Activated naive CD4-positive, alpha-beta T cell treated with anti-CD3 and anti-CD28 coated beads, Interleukin-2, amount 50 U/mL, for 72 hours (primary cell): ENCODE measurements at regions not wholly inside any gene's neighbourhood (a gene's known extent, or its start where the extent isn't known, plus 50 kb on each side); places are given as distances from the start of the nearest gene placed in this dataset.
"Not testable (repeated sequence)": the region's sequence is repeated elsewhere in the genome, so short reads cannot be mapped to it uniquely, and the experiment has no call there.

Experiments
- ATAC-seq, 2 donors: fragments of 150-1000 bp; cut with Tn5 transposase; 2 replicates each; pipeline ENCODE4 v1.10.0; 2021; ENCODE audit warnings: mild to moderate bottlenecking in 2 of 2, moderate library complexity in 2 of 2
- DNase-seq, 2 donors: peaks; one replicate each; pipeline ENCODE4 v3.0.0; 2021 to 2022; ENCODE audit warnings: low spot score in 2 of 2
- H3K27ac Mint-ChIP-seq, 2 donors: one replicate each; pipeline ENCODE4 v1.8.0; 2022; ENCODE audit warnings: mild to moderate bottlenecking in 2 of 2, mixed read lengths in 2 of 2
- H3K36me3 Mint-ChIP-seq, 2 donors: one replicate each; pipeline ENCODE4 v1.8.0; 2022; ENCODE audit warnings: mixed read lengths in 2 of 2
- H3K9me3 Mint-ChIP-seq, 2 donors: one replicate each; pipeline ENCODE4 v1.8.0; 2022; ENCODE audit warnings: mixed read lengths in 2 of 2

DNA sequence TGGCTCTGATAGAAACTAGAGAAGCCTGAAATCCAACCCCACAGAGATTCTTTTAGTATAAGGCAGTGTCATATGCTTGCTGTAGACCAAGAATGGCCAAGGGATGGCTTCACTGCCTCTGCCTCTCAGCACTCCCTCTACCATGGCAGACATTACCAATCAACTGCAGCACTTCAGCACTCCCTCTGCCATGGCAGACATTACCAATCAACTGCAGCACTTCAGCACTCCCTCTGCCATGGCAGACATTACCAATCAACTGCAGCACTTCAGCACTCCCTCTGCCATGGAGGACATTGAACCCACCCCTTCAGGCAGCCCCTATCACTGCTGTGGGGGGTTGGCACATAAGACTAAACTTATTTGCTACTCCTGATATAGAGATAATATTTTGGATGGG, 287.8 kb downstream of the AACS start:
- not testable (repeated sequence) for ATAC-seq, H3K36me3 Mint-ChIP-seq

DNA sequence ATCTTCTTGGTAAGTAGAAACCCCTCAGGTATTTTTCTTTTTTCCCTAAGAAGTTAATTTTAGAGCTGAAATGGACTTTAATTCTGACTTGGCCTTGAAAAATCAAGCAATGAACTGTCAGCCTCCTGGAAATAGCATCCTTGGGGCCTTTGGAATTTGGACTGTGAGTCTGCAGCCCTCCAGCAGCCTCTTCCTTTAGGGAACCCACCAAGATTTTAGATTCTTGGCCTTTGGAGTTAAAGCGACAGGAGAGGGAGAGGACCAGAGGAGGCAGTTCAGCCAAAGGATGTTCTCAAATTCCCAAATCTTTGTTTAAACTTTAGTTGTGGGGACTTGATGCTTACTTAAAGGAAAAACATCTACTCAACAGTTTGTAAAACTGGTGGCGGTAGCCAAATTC, 288.6 kb downstream of the AACS start:
- no peaks in the 10 kb centered on the region for H3K36me3 Mint-ChIP-seq
- no peak for DNase-seq
- no peak for ATAC-seq
- H3K9me3 Mint-ChIP-seq, result peaks cover 0 to 4% of the 10 kb centered on the region in 2 donors
- no peak overlapping the region for H3K27ac Mint-ChIP-seq

More for the DNA sequence above, 287.8 kb downstream of the AACS start:
- not testable (repeated sequence) for DNase-seq, H3K9me3 Mint-ChIP-seq, H3K27ac Mint-ChIP-seq

DNA sequence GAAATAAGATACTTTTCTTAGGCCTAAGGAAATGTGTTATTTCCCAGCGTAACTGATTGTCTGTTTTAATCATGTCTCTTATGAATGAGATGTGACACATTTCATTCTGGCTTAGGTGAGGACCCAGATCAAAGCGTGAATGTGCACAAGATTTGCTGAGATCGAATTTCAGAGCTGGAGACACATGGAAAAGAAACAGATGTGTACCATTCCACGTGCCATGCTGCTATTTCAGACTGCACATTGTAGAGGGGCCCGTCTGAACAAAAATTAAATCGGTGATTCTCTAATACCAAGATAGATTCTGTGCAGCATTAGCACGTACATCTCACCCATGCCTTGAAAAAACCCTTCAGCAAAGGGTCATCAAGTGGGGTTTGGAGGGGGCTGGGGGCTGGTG, 290.4 kb downstream of the AACS start:
- Mint-ChIP-seq H3K27ac (no peak overlapping the region), H3K9me3 (peaks cover 0 to 4% of the 10 kb centered on the region in 2 donors), H3K36me3 (no peaks in the 10 kb centered on the region)
- DNase-seq (no peak), ATAC-seq (no peak)

DNA sequence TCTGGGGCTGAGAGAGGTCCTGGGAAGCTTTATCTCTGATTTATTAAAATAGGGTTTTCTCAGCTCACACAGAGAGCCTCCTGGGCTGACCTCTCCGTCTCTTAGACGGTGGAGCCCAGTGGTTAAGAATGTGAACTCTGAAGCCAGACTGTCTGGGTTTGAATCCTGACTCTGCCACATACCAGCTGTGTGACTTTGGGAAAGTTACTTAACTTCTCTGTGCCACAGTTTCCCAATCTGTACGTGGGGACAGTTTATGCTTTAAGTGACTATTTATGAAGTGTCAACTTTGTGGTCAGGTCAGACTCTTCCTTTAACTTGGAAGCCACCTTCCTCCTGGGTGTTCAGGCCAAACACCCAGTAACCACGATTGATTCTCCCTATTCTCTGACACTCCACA, 290.9 kb downstream of the AACS start:
- Mint-ChIP-seq H3K36me3 (no peaks in the 10 kb centered on the region), H3K27ac (no peak overlapping the region), H3K9me3 (peaks cover 0 to 4% of the 10 kb centered on the region in 2 donors)
- ATAC-seq (no peak), DNase-seq (no peak)

GRCh38 chr12:125357561-125357960, 292.3 kb downstream of the AACS start:
- DNase-seq (no peak), ATAC-seq (no peak)
- no peaks in the 10 kb centered on the region for H3K36me3 Mint-ChIP-seq
- peaks cover 0 to 4% of the 10 kb centered on the region in 2 donors for H3K9me3 Mint-ChIP-seq
- H3K27ac Mint-ChIP-seq, result no peak overlapping the region

GRCh38 chr12:125360540-125360939, 295.3 kb downstream of the AACS start:
- Mint-ChIP-seq H3K27ac (no peak overlapping the region), H3K36me3 (no peaks in the 10 kb centered on the region), H3K9me3 (peaks cover 0 to 4% of the 10 kb centered on the region in 2 donors)
- DNase-seq, result no peak
- ATAC-seq, result no peak

- peaks cover 0 to 5% of the 10 kb centered on the region in 2 donors for H3K36me3 Mint-ChIP-seq
- H3K27ac Mint-ChIP-seq, result no peak overlapping the region
- peaks cover 0 to 7% of the 10 kb centered on the region in 2 donors for H3K9me3 Mint-ChIP-seq
- ATAC-seq (no peak), DNase-seq (no peak)
Measured at GRCh38 chr12:125371033-125371432, 305.8 kb downstream of the AACS start.

- no peak for ATAC-seq
- Mint-ChIP-seq H3K36me3 (peaks cover 0 to 5% of the 10 kb centered on the region in 2 donors), H3K9me3 (peaks cover 0 to 7% of the 10 kb centered on the region in 2 donors), H3K27ac (no peak overlapping the region)
- DNase-seq, result no peak
Measured at GRCh38 chr12:125372085-125372484, 306.9 kb downstream of the AACS start.

GRCh38 chr12:125373375-125373774, 308.1 kb downstream of the AACS start:
- H3K9me3 Mint-ChIP-seq, result peaks cover 0 to 4% of the 10 kb centered on the region in 2 donors
- DNase-seq (no peak), ATAC-seq (no peak)
- no peak overlapping the region for H3K27ac Mint-ChIP-seq
- peaks cover 0 to 5% of the 10 kb centered on the region in 2 donors for H3K36me3 Mint-ChIP-seq

GRCh38 chr12:125376422-125376821, 311.2 kb downstream of the AACS start:
- DNase-seq, result no peak
- no peaks in the 10 kb centered on the region for H3K36me3 Mint-ChIP-seq
- no peak overlapping the region for H3K27ac Mint-ChIP-seq
- no peak for ATAC-seq
- peaks cover 5% of the 10 kb centered on the region in 2 donors for H3K9me3 Mint-ChIP-seq

GRCh38 chr12:125377093-125377492, 311.9 kb downstream of the AACS start:
- no peak overlapping the region for H3K27ac Mint-ChIP-seq
- no peaks in the 10 kb centered on the region for H3K36me3 Mint-ChIP-seq
- no peak for DNase-seq
- H3K9me3 Mint-ChIP-seq, result peaks cover 5 to 7% of the 10 kb centered on the region in 2 donors
- no peak for ATAC-seq

DNA sequence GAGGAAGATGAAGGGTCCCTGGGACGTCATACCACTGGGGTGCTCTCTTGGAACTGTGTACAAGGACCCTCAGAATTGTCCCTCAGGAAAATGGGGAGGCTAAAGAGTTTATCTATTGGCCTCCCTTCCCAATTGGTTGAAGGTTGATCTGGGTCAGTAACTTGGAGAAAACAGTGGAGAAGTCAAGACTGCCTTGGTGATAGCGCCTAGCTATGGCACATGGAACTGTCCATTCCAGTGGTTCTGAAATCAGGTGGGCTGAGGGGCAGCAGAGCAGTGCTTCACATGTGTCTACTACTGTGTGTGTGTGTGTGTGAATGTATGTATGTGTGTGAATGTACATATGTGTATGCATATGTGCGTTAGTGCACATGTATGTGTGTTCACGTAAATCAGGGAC, 316.1 kb downstream of the AACS start:
- ATAC-seq (no peak), DNase-seq (no peak)
- H3K36me3 Mint-ChIP-seq, result no peaks in the 10 kb centered on the region
- H3K27ac Mint-ChIP-seq, result no peak overlapping the region
- H3K9me3 Mint-ChIP-seq, result peaks cover 5 to 7% of the 10 kb centered on the region in 2 donors

- no peak for DNase-seq
- Mint-ChIP-seq H3K9me3 (peaks cover 5 to 7% of the 10 kb centered on the region in 2 donors), H3K27ac (no peak overlapping the region), H3K36me3 (no peaks in the 10 kb centered on the region)
- no peak for ATAC-seq
Measured at GRCh38 chr12:125382926-125383325, 317.7 kb downstream of the AACS start.

GRCh38 chr12:125386652-125387051, 321.4 kb downstream of the AACS start:
- no peak overlapping the region for H3K27ac Mint-ChIP-seq

GRCh38 chr12:125387206-125387605, 322.0 kb downstream of the AACS start:
- no peaks in the 10 kb centered on the region for H3K9me3 Mint-ChIP-seq
- DNase-seq (no peak), ATAC-seq (no peak)
- no peak overlapping the region for H3K27ac Mint-ChIP-seq
- H3K36me3 Mint-ChIP-seq, result no peaks in the 10 kb centered on the region

More at GRCh38 chr12:125386652-125387051, 321.4 kb downstream of the AACS start:
- no peak for DNase-seq
- no peaks in the 10 kb centered on the region for H3K36me3 Mint-ChIP-seq
- no peaks in the 10 kb centered on the region for H3K9me3 Mint-ChIP-seq
- ATAC-seq, result no peak

- no peak for ATAC-seq
- DNase-seq, result no peak
- Mint-ChIP-seq H3K27ac (no peak overlapping the region), H3K9me3 (no peaks in the 10 kb centered on the region), H3K36me3 (no peaks in the 10 kb centered on the region)
Measured at GRCh38 chr12:125389061-125389697, 323.9 kb downstream of the AACS start.

- DNase-seq, result no peak
- Mint-ChIP-seq H3K27ac (no peak overlapping the region), H3K9me3 (peaks cover 6 to 9% of the 10 kb centered on the region in 2 donors), H3K36me3 (no peaks in the 10 kb centered on the region)
- ATAC-seq, result no peak
Measured at GRCh38 chr12:125393569-125393968, 328.3 kb downstream of the AACS start.

DNA sequence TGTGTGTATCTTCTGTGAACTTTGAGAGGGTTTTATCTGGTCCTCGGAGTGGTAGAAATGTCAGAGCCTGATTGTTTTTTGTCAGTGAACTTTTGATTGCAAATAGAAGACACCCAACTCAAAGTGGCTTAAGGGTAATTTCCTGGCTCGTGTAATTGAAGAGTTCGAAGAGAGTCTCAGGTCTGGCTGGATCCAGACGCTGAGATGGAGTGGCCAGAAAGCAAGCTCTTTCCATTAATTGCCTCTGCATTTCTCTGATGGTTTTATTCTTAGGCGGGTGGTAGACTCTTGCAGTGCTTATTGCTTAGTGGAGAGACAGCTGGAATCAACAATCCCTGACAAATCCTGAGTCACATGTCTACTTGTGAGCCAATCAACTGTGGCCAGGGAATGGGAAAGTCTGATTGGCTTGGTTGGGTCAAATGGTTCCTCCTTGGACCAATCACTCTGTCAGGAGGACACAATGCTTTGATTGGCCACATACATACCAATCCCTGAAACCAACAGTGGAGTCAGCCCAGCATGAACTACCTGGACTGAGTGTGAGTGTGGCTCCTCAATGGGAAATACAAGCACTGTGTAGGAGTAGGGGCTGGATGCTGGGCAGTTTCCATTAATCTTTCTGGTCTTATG, 330.5 kb downstream of the AACS start:
- no peak for DNase-seq
- Mint-ChIP-seq H3K9me3 (peaks cover 6 to 9% of the 10 kb centered on the region in 2 donors), H3K27ac (no peak overlapping the region), H3K36me3 (no peaks in the 10 kb centered on the region)
- no peak for ATAC-seq
